GM21526 (cell line): ENCODE measurements at regions not wholly inside any gene's neighbourhood (a gene's known extent, or its start where the extent isn't known, plus 50 kb on each side); places are given as distances from the start of the nearest gene placed in this dataset.
A peak's percentile ranks its signal among the peaks of the same experiment; 100 is the strongest.
"Not testable (repeated sequence)": the region's sequence is repeated elsewhere in the genome, so short reads cannot be mapped to it uniquely, and the experiment has no call there.

Source experiments
- ATAC-seq: cut with Tn5 transposase; IDR thresholded peaks from one replicate; pipeline ENCODE4 v1.9.1; 2021; ENCODE audit warnings: moderate library complexity; ENCODE audit not compliant: unreplicated experiment, low FRiP score

GRCh38 chr5:163318707-163319106 is 118.7 kb upstream of the CCNG1 start:
- ATAC-seq, result no peak

- ATAC-seq, result no peak
These were observed 115.9 kb upstream of the CCNG1 start for GRCh38 chr5:163321511-163321910.

DNA sequence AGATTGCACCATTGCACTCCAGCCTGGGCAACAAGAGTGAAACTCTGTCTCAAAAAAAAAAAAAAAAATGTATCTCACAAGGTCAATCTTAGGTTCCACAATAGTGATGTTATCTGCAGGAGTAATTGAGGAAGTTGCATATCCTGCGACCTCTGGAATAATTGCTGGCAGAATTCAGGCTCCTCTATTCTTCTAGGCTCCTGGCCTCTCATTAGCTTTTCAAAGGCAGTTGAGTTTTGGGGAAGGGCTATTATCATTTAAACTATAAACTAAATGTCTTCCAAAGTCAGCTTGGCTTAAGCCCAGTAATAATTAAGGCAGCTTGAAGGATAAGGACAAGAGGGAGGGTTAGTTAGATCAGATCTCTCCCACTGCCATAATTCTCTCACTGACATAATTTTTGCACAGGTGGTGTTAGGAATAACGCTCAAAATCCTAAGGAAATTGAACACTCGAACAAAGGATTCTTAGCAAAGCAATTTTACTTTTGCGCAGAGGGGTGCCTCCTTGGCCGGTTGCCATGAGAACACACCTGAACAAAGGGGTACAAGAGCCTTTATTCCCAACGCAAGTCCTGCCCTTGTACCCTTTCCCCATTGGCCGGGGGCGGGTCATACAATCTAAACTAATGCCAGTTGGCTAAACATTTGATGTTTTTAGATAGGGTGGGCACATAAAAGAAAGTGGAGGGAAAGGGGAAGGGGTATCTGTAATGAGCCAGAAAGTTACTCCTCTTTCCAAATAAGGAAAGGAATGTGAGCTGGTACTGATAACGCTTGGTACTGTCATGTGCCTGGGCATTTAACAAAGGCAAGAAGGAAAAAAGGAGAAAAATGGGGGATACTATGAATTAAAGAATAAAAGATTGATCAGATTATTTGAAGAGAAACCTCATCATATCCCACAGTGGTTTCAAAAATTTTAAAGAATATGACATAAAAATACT is 106.4 kb upstream of the CCNG1 start:
- no peak for ATAC-seq

- ATAC-seq, result not testable (repeated sequence)
These were observed 101.3 kb upstream of the CCNG1 start for GRCh38 chr5:163336074-163336473.

- no peak for ATAC-seq
These were observed 98.2 kb upstream of the CCNG1 start for GRCh38 chr5:163339148-163339547.

DNA sequence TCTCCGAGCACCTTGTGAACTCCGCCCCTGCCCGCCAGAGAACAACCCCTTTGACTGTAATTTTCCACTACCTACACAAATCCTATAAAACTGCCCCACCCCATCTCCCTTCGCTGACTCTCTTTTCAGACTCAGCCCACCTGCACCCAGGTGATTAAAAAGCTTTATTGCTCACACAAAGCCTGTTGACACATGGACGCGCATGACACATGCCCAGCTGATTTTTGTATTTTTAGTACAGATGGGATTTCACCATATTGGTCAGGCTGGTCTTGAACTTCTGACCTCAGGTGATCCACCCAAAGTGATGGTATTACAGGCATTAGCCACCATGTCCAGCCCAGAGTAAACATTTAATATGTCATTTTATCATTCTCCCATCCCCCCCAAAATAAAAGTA is 97.0 kb upstream of the CCNG1 start:
- ATAC-seq, result not testable (repeated sequence)

DNA sequence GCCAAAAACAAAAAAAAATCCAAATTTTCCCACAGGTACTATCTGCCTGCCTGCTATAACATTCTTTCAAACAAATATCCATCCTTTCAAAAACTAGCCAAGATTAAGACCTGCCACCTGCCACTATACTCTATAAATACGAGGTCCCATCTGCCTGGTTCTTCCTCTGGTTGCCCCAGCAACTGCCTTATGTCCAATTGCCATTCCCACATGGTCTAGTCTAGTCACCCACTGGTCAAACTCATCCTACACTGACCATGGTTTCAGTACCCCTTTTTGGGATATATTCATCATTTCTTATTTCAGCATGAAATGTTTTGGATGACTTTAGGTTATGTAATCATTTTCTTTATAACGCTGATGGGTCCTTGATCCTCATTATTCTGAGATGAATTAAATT is 95.1 kb upstream of the CCNG1 start:
- no peak for ATAC-seq

- ATAC-seq, result no peak
These were observed 92.2 kb upstream of the CCNG1 start for GRCh38 chr5:163345216-163345615.

DNA sequence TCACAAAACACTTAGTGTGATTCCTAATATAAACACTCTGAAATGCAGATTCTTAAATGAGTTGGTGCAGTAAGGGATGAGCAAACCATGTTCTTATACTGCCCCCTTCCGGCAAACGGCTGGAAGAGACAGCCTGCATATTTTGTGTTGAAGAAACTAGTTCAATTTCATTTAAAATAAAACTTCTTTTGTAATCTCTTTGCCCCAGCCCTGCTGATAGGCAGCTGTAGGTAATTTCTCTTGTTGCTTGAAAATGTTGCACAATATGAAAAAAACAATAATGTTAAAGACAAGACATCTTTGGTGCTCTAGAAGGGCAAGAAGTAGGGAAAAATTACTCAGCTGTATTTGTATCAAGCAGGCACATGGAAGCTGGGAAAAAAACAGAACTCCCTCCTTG is 89.7 kb upstream of the CCNG1 start:
- peak; percentile 68 for ATAC-seq

- no peak for ATAC-seq
These were observed 87.3 kb upstream of the CCNG1 start for GRCh38 chr5:163350083-163350482.

GRCh38 chr5:163352531-163352930 is 84.9 kb upstream of the CCNG1 start:
- ATAC-seq, result no peak

DNA sequence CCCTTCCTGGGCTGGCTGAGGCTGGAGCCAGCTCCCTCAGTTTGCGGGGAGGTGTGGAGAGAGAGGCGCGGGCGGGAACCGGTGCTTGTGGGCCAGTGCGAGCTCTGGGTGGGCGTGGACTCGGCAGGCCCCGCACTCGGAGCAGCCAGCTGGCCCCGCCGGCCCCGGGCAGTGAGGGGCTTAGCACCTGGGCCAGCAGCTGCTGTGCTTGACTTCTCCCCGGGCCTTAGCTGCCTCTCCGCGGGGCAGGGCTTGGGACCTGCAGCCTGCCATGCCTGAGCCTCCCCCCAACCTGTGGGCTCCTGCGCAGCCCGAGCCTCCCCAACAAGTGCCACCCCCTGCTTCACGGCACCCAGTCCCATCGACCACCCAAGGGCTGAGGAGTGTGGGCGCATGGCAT is 81.6 kb upstream of the CCNG1 start:
- ATAC-seq, result not testable (repeated sequence)

DNA sequence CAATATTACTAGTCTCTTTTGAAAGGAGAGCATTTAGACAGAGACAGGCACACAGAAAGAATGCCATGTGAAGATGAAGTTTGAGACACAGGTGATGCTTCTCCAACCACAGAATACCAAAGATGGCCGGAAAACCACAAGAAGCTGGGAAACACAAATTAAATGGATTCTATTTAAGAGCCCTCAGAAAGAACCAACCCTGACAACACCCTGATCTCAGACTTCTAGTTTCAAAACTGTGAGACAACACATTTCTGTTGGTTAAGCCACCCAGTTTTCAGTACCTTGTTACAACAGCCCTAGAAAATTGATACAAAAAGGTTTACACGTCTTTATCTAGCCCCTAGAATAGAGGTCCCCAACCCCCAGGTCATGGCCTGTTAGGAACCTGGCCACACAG is 79.8 kb upstream of the CCNG1 start:
- ATAC-seq, result no peak

DNA sequence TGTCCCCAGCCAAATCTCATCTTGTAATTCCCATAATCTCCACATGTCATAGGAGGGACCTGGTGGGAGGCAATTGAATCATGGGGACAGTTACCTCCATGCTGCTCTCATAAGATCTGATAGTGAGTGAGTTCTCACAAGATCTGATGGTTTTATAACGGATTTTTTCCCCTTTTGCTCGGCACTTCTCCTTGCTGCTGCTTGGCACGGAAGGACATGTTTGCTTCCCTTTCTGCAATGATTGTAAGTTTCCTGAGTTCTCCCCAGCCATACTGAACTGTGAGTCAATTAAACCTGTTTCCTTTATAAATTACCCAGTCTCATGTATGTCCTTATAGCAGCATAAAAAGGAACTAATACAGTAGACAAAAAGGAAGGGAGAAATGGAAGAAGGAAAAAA is 76.7 kb upstream of the CCNG1 start:
- no peak for ATAC-seq

- ATAC-seq, result no peak
These were observed 75.9 kb upstream of the CCNG1 start for GRCh38 chr5:163361450-163361849.

DNA sequence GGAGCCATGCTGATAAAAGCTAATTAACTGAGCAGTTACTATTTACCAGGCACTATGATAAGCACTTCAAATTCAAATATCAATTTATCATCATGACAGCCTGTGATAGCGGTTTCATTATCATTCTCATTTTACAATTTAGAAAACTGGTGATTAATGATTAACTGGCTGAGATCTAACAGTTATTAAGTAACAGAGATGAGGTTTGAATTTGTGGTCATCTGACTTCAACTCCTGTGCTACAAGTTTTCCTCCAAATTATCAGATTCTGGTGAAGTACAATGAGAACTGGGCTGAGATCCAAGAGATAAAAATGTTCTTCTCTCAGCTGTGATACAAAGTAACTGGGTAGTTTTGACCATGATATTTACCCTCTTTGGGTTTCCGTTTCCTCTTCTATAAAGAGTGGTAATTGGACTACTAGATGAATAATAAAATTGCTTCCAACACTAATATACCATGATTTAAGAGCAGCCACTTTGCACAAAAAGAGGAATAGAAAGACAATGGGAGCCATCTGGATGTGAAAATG is 74.5 kb upstream of the CCNG1 start:
- no peak for ATAC-seq

DNA sequence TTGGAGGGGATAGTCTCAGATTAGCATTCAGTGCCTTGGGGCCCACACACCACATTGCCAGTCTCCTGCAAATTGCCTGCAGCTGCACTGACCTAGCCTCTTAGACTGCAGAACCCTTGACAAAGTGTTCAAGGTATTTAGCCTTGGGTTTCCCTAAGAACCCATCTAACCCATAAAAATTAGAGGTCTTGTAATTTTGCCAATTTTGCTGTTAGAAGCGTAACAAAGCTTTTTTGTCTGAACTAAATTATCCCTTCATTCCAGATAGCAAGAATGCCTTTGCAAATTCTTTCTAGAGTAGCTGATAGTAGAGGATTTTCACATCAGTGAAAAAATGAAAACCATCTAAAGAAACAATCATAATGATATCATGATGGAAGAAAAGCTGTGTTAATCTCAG is 74.0 kb upstream of the CCNG1 start:
- no peak for ATAC-seq

- no peak for ATAC-seq
These were observed 70.6 kb upstream of the CCNG1 start for GRCh38 chr5:163366757-163367156.

DNA sequence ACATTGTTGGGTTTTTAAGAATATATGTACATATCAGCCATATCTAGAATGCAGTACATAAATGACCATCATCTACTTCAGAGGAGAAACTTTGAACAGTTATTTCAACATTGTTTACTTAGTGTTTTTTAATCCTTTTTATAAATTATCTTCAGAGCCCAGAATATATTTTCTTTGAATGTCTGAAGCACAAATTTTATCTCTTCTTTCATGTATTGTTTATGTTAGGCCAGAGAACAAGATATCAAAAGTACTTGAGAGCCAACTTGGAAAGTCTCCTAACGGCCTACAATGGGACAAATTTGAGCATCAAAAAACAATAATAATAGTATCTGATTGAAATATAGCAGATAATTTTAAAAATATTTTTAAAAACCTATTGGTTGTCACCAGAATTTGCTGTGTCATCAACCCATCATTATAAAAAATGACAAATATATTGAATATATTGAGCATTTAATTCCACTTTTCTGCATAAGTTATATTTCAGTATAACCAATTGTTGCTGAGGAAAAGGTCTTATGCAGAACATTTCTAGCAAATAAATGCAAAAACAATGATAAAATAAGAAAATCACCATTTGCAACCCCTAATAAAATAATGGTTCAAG is 67.5 kb upstream of the CCNG1 start:
- no peak for ATAC-seq

DNA sequence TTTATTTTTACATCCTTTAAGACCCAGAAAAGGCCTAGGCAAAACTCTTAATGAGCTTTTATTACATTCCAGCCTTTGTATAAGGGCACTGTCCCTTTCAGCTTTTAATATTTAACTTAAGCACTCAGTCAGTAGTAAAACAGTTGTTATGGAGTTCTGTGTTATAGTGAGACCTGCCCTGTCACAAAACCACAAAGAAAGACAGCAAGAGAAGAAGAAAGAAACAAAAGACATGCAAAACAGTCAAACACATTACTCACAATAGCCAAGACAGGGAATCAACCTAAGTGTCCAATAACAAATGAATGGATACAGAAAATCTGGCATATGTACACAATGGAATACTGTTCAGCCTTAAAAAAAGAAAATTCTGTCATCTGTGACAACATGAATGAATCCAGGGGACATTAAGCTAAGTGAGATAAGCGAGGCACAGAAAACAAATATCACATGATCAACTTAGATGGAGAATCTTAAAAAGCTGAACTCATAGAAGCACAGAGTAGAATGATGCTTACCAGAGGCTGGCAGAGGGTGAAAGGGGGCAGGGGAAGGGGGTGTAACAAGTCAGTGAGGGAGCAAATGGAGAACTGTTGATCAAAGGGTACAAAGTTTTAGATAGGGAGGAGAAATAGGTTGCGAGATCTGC is 63.8 kb upstream of the CCNG1 start:
- no peak for ATAC-seq

DNA sequence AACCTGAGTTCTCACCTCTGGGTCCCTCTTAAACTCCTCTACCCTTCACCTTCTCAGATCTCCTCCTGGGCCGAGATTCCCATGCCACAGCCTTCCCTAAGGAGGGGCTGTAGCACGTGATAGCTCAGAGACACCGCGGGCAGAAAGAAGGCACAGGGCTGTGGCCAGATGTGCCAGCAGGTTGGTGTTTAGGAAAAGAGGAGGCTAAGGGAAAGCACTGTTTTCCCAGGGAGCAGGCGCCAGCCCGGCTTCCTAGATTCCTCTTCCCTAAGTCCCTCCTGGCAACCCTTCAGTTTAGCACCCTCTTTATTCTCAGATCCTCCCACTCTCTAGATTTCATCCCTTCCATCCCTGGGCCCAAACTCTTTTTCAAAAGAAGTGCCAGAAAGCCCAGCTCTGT is 59.4 kb upstream of the CCNG1 start:
- no peak for ATAC-seq
